ENCODE measurements at regions not wholly inside any gene's neighbourhood (a gene's known extent, or its start where the extent isn't known, plus 50 kb on each side); places are given as distances from the start of the nearest gene placed in this dataset.
"Not testable (repeated sequence)": the region's sequence is repeated elsewhere in the genome, so short reads cannot be mapped to it uniquely, and the experiment has no call there.

GRCh38 chr2:194610297-194610696 lies 1046.7 kb upstream of the SLC39A10 start:
- DNase-seq: no peak

- no peak for DNase-seq
Measured at GRCh38 chr2:194603429-194603828, 1053.6 kb upstream of the SLC39A10 start.

GRCh38 chr2:194602750-194603149 lies 1054.3 kb upstream of the SLC39A10 start:
- DNase-seq: no peak

GRCh38 chr2:194591192-194591591 lies 1065.8 kb upstream of the SLC39A10 start:
- no peak for DNase-seq

GRCh38 chr2:194587739-194588270 lies 1069.2 kb upstream of the SLC39A10 start:
- no peak for DNase-seq

GRCh38 chr2:194567661-194568017 lies 1089.4 kb upstream of the SLC39A10 start:
- DNase-seq: no peak

GRCh38 chr2:194566907-194567660 lies 1089.9 kb upstream of the SLC39A10 start:
- no peak for DNase-seq

- DNase-seq: no peak
Measured at GRCh38 chr2:194564422-194564821, 1092.6 kb upstream of the SLC39A10 start.

GRCh38 chr2:194562329-194562728 lies 1094.7 kb upstream of the SLC39A10 start:
- no peak for DNase-seq

- no peak for DNase-seq
Measured at GRCh38 chr2:194559964-194560363, 1097.1 kb upstream of the SLC39A10 start.

GRCh38 chr2:194559523-194559922 lies 1097.5 kb upstream of the SLC39A10 start:
- DNase-seq: no peak

- no peak for DNase-seq
Measured at GRCh38 chr2:194557993-194558392, 1099.0 kb upstream of the SLC39A10 start.

- DNase-seq: no peak
Measured at GRCh38 chr2:194556629-194557028, 1100.4 kb upstream of the SLC39A10 start.

- no peak for DNase-seq
Measured at GRCh38 chr2:194553980-194554379, 1103.0 kb upstream of the SLC39A10 start.

GRCh38 chr2:194550702-194551101 lies 1106.3 kb upstream of the SLC39A10 start:
- no peak for DNase-seq

- no peak for DNase-seq
Measured at GRCh38 chr2:194549387-194549786, 1107.6 kb upstream of the SLC39A10 start.

- DNase-seq: no peak
Measured at GRCh38 chr2:194545978-194546377, 1111.0 kb upstream of the SLC39A10 start.

- DNase-seq: no peak
Measured at GRCh38 chr2:194539425-194539824, 1117.6 kb upstream of the SLC39A10 start.

GRCh38 chr2:194526121-194526520 lies 1130.9 kb upstream of the SLC39A10 start:
- no peak for DNase-seq

- no peak for DNase-seq
Measured at GRCh38 chr2:194514281-194514680, 1142.7 kb upstream of the SLC39A10 start.

GRCh38 chr2:194511070-194511469 lies 1146.0 kb upstream of the SLC39A10 start:
- not testable (repeated sequence) for DNase-seq

- DNase-seq: not testable (repeated sequence)
Measured at GRCh38 chr2:194504876-194505275, 1152.2 kb upstream of the SLC39A10 start.

GRCh38 chr2:194495046-194495445 lies 1162.0 kb upstream of the SLC39A10 start:
- no peak for DNase-seq

- DNase-seq: no peak
Measured at GRCh38 chr2:194494401-194494800, 1162.6 kb upstream of the SLC39A10 start.
